GM19397 (cell line): ENCODE measurements at regions not wholly inside any gene's neighbourhood (a gene's known extent, or its start where the extent isn't known, plus 50 kb on each side); places are given as distances from the start of the nearest gene placed in this dataset.
A peak's percentile ranks its signal among the peaks of the same experiment; 100 is the strongest.

ENCODE experiments used
- ATAC-seq: cut with Tn5 transposase; IDR thresholded peaks from one replicate; pipeline ENCODE4 v1.9.1; 2021; ENCODE audit warnings: mild to moderate bottlenecking, moderate library complexity; ENCODE audit not compliant: unreplicated experiment

DNA sequence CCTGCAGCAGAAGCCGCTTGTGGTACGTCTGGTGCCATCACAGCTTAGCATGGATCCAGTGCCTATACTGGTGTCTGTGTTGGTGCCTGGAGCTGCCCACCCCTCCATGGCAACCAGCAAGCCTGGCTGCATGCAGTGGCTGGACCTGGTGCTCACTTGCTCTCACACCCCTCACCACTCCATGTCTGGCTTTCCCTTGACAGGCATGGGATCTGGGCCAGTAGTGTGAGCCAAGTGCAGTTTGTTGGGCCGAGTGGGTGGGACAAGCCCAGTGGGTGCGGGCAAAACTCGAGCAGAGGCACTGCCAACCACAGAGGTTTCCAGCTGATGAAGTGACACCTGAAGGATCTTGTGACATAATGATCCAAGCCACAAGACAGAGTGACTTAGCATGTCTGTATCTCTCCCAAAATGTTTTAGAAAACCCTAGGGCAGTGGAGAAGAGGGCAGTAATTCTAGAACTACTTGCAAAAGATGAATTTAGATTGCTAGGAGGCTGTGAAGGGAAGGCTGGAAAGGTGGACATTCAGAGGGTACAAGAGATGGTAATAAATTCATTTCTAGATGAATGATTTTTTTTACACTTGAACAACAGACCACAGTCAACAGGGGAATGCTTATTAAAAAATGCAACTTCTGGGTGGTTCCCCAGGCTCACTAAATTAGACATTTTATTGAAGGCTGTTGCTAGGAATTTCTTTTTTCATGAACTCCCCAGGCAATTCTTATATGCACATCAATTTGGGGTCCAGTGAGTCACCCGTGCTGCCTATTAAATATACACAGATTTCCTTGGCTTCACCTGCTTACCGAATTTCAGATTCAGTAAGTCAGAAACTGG lies 660.3 kb downstream of the TLR4 start:
- ATAC-seq: no peak

DNA sequence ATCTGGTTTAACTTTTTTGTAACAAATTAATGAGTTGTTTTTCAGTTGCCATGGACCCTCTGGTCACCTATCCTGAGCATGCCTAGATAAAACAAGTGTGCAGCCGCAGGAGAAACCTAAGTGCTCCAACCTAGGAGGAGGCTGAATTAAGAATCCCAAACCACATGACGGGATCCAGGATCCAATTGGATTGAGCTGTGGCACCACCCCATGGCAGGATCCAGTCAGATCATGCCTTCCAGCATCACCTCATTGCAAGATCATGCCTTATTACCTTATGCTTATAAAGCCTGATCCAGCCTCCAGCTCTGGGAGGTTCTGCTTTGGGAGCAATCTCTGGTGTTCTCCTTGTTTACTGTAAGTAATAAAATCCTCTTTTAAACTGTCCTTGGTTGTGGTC lies 662.0 kb downstream of the TLR4 start:
- no peak for ATAC-seq

DNA sequence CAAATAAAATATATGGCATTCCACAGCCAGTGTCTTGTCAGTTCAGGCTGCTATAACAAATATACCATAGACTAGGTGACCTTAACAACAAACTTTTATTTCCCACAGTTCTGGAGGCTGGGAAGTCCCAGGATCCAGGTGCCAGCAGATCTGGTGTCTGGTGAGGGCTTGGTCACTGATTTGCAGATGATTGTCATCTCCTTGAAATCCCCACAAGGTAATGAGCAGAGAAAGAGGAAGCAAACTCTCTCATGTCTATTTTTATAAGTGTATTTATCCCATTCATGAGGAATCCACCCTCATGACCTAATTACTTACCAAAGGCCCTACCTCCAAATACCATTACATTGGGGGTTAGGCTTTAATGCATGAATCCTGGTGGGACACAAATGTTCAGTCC lies 663.2 kb downstream of the TLR4 start:
- ATAC-seq: no peak

DNA sequence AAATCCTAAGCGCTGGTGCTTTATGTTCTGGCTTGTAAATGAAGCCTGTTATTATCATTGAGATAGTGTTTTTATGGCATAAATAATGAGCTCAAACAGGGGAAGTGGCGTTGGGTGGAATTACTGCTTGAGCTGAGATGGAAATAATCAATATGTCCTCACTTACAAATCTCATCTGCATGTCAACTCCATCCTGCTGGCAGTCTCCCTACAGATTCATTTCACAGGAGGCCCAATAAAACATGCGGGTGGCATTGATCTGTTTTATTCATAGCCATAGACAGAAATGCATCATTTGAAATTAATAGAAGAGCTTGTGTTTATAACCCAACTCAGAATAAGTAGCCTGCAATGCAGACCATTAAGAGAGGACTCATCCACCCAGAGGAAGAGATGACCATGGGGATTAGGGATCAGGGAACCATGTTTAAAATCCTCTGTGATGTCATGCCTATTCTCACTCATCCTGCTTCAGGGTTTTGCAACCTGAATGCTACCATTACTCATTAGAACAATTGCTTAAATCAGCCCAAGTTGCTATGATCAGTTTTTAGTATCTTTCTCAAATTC lies 680.4 kb downstream of the TLR4 start:
- ATAC-seq: no peak

DNA sequence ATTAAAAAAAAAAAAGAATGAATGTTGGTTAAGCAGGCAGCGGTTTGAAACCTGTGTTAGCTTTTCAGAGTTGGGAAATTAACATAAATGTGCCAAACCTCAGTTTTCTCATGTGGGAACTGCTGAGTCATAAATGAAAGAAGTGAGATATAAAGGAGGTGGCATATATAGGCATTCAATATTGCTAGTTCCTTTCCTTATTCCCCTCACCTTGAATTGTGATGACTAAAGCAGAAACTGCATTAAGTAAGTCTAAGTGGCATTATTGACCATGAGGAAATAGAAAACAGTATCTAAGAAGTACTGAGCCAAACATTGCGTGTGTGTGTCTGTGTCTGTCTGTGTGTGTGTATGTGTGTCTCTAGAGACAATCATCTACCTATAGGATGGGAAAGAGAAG lies 691.2 kb downstream of the TLR4 start:
- ATAC-seq: peak; percentile 75

DNA sequence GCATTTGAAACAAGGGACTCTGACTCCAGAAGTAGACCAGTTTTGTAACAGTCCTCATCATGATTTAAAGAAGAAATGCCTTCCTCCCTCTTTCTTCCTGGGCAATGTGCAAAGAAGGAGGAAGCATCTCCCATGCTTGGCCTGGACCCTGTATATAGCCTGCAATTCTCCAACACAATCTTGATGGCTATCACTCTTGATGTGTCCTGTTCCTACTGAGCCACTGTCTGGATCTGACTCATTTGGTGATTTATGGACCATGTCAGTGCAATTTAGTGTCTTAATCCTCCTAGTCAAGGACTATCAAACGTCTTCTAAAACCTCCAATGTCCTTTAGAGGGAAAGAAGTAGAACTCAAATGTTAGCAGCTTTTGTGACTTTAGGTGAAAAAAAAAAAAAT lies 697.3 kb downstream of the TLR4 start:
- no peak for ATAC-seq

DNA sequence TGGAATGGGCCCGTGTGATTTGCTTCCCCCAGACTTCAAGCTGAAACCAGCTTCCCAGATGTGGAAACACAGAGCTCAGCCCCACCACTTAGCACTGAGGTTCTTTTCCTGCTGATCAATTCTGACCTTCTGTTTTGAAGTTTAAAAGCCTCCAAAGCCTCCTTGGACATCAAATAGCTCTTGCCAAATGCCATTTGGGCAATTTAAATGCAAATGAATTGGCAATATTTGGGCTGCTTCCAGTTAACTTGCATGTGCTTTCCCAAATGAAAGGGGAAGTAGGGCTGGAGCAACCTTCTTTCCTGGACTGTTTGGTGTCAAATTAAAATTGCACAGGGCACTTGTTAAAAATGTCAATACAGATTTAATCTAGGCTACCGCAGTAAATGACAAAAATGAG lies 710.5 kb downstream of the TLR4 start:
- no peak for ATAC-seq

DNA sequence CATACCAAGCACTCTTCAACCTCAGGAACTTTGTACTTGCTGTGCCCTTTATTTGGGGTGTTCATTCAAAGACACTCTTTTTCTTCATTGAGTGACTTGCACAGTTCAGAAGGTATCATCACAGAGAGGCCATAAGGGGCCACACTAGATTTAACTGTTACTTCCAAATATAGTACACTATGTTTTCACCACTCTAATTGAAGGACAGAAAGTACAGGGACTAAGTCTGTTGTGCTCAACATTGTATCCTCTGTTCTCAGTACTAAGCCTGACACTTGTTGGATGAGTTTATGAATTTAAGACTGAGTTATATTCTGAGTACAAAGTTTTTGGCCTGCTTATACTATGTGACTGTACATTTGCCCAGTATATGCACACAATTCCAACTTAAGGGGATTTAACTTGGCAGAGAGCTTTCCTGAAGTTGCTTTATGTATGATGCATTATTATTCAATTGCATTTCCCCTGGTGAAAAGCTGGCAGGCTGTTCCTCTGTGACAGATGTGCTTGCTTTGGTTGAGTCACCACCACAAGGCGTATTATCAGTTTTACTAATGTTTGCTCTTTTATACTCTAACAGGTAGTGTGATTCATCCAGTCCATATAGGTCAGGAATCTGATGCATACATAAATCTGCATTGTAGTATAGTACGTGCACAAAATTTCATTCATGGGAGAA lies 714.8 kb downstream of the TLR4 start:
- ATAC-seq: no peak

DNA sequence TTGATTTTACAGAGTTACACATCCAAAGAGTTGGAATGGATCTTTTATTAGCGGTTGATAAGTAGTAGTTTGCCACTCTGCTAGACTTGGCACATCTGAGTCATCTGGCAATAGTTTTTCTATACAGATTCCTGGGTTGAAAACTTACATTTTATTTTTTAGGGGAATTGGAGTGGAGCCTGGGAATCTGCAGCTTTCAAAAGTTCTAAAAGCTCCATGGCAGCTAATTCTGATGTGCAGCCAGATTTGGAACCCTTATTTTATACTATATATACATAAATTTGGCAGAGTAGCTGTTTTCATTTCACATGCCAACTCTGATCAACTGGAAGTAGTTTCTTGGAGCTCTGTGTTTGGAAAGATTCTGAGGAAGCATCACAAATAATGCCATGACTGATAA lies 715.5 kb downstream of the TLR4 start:
- ATAC-seq: no peak

DNA sequence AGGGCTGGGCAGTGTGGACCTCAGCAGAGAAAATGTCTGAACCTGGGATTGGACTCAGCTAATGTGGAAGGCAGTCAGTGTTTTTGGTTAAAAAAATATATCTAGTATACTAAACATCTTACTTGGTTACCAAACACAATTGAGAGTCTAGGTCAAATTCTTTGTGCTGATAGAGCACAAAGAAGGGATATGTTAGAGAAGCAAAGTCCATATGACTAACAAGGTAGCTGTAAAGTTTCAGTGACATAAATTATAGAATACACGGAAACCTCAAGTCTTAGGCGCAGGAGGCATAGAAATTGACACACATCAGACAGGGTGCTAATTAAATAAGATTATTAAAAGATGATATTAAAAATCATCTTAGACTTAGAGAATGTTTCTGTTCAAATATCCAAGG lies 718.3 kb downstream of the TLR4 start:
- no peak for ATAC-seq

DNA sequence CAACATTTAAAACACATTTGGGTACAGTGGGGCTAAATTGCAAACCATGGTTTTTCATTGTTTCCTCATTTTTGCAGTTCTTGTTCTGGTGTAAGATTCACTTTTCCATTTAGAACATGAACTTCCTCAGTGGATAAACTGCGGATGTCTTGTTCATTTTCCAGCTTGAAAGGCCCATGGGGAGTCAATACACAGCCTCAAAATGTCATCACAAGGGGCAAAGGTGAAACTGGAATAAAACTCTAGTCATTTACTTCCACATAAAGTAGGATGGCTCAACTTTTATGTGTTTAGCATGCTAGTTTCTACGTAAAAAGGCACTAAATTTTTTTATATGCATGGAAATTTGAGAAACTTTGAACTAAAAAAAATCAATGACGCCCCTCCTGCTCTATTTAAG lies 718.8 kb downstream of the TLR4 start:
- no peak for ATAC-seq

DNA sequence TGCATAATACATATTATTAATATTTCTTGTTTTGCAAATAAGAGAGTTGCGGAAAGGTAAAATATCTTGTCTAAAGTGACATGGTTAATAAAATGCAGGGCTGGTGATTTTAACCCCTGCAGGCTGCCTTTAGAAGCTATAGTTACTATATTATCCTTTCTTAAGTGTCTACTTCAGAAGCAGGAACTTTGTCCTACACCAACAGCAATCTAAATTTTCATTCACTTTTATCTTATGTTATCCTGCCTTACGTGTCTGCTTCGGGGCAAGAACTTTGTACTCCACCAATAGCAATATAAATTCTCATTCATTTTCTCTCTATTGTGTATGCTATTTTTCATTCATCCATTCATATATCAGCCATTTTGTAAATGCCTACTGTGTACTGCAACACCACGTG lies 719.5 kb downstream of the TLR4 start:
- ATAC-seq: no peak

DNA sequence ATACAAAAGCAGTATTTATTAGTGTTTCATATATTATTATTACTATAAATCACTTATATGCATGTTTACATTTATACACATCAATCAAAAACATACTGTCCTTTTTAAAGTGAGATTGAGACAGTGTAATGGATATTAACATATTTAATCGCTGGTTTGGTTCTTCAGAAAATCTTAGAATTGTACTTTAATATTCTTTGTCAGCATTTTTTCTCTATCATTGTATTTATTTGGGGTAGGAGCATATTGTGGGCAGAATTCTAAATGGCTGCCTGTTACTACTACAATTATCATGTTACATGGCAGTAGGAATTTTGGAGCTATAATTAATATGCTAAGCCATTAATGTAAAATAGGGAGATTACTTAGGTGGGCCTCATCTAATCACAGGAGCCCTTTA lies 722.6 kb downstream of the TLR4 start:
- ATAC-seq: no peak

DNA sequence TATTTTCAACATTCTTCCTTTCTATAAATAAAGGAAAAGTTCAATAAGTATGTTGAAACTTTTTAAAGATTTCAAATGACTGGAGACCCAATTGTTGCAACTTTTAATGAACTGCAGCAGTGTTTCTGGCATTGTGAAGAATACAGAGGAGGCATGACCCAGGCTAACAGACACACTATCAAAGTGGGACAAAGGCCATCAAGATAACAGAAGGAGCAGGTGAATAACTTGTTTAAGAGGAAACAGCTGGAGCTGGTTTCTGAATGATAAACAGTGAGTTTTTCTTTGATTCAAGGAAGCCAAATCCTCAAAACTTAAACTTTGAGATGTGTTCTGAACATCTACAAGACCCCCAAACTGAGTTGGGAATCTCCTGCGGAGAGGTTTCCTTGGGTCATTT lies 734.6 kb downstream of the TLR4 start:
- no peak for ATAC-seq

DNA sequence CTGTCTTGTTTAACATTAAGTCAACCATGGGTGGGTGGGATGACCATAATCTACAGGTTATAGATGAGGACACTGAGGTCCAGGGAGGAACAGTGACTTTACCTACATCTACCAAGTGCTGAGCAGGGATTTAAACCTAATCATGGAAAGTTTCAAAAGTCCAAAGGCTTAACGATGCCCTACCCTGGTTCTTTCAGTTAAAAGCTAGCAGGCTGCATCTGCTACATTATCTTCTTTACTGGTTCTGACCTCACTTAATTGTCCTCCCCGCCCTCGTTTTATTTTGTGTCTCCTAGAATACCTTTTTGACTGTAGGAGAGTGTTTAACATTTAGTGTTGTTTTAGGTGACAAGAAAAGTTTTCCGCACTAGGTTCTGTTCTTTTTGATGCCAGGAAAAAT lies 735.2 kb downstream of the TLR4 start:
- ATAC-seq: no peak

DNA sequence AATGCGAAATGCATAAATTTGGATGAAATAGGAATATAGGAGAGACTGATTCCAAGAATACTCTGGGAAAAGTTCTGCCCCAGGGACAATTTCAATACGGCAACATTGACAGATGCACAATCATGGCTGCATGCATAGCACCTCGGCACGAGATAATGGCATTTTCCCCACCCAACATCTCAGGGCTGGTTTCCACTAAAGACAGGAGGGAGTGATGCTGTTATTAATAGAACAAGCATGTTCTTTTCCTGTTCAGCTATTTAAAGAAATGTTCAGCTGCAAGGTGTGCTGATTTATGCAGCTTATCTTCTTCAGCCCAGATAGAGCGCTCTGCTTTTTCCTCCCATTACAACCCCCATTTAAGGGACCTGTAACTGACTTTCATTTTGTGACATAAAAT lies 740.2 kb downstream of the TLR4 start:
- no peak for ATAC-seq

DNA sequence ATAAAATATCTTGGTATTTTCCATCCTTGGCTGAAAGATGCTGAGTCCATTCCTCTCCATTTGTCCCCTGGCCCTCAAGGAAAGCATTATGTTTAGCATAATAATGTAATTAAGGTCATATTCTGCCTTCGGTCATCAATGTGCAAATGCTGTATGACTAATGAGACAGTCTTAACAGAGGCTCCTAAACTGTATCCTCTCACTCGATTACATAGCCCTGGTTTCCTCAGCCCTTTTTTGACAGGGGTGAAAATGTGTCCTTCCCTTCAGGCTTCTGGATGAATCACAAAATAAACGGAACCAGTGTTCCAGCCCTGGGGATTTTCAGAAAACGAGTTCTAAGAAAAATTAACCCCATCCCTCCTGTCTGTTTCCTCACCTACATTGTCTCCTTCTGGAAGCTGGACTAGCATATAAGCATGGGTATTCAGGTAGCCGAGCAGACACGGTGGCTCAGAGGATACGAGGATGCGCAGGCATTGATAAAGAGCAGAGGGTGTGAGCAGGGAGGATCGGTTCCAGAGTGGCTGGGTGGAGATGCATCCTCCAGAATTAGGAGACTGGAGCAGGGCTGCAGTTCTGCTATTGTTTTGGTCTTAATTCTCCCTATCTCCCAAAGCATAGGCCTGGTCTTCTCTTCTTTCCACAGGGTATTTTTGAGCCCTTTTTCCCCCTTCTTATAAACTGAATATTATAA lies 742.9 kb downstream of the TLR4 start:
- ATAC-seq: no peak

DNA sequence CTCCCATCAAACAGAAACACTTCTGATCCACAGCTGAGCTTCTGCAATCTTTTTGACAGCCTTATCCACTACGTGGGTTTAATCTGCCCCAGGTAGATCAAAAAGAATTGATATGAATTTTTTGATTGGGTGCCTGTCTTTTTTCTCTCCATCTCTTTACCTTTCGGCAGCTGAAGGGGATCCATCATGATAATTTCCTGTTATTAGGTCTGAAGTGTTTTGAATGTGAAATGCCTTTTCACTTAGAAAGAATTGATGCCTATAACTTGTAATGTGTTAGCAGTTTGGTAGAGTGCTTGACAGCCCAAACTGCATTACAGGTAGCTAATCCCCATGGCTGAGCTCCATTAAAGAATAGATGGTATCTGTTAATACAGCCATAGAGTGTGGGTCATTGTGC lies 745.4 kb downstream of the TLR4 start:
- ATAC-seq: no peak

DNA sequence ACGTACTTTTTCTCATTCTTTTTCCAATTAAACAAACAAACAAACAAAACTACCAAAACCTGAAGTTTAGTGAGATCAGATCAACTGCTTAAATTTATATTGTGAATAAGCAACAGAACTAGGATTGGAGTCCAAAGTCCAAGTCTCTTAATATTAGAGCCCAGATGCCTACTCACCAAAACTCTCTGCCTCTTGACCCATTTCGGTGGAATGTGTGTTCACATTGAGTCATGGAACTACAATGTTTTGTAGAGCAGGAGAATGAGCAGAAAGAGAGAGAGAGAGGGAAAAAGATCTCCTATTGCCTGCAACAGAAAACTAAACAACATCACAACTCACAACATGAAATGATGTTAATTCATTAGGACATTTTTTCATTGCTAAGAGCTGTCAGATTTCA lies 751.1 kb downstream of the TLR4 start:
- ATAC-seq: no peak

DNA sequence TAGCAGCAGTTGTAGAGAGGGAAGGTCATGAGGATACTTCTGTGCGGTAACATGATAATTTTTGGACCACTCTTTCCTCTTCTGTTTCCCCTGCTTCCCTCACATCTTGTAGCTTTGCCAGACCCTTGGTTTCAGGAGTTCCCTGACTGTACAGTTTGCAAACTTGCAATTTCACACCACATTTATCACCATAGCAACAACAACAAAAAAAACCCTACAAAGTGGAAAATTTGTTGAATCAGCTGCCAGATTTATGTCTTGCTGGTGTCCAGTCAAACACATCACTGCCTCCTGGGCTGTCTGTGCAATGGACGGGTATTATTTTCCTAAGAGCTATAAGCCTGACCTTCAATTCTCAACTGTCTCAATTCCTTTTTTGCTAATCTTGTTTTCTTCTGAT lies 751.6 kb downstream of the TLR4 start:
- ATAC-seq: no peak

DNA sequence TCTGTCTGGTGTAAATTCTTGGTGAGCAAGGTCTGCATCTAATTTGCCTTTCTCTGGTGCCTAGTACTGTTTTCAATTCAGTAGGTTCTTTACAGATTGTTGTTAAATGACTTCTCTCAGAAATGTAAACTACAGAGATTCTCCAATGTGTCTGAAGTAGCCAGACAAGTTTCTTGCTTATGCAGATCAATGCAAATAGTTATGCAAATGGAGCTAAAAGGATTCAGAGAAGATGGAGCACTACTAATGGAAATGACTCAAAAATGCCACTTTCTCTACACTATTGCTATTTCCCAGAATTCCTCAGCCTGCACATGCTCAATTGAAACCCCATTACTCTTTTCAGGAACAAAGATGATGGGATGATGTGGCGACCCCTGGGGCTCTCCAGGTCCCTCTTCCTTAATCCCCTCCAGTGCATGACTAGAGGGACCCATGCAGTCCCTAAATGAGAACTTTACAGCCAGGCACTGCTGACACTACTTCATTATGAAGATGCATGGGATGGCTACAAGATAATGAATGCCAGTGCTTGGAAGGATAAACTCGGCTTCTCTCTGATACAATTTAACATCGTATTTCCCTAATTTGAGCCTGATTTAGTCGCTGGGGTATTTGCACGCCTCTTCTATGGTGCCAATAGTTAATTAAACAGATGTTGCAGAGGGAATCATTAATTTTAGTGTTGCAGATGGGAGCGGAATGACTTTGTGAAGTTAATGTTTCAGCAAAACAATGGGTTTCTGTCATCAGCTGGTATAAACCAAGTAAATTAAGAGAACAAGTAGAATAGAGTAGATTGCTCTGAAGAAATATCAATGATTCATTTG lies 753.2 kb downstream of the TLR4 start:
- no peak for ATAC-seq
